Fibroblast of mammary gland (primary cell): ENCODE measurements at regions not wholly inside any gene's neighbourhood (a gene's known extent, or its start where the extent isn't known, plus 50 kb on each side); places are given as distances from the start of the nearest gene placed in this dataset.

Experiments
- DNase-seq: peaks from one replicate; pipeline ENCODE4 v3.0.0-alpha.2; 2010; ENCODE audit warnings: low read depth
- H3K4me3 ChIP-seq: 2 replicates; pipeline ENCODE4 v1.5.1; 2011; ENCODE audit warnings: low read depth, mild to moderate bottlenecking, low read length, moderate library complexity; ENCODE audit not compliant: control insufficient read depth
- CTCF ChIP-seq: conservative IDR thresholded peaks from 2 replicates; pipeline ENCODE4 v1.5.1; 2011; ENCODE audit warnings: low read depth, low read length, inconsistent platforms; ENCODE audit not compliant: control insufficient read depth, insufficient read depth

GRCh38 chr16:9262941-9263715 lies 171.7 kb downstream of the HAPSTR1 start:
- no peak for DNase-seq
- TF ChIP-seq CTCF = no peak

GRCh38 chr16:9264067-9264466 lies 172.6 kb downstream of the HAPSTR1 start:
- DNase-seq = no peak
- no peak overlapping the region for H3K4me3 ChIP-seq
- no peak for TF ChIP-seq CTCF

More at GRCh38 chr16:9262941-9263715, 171.7 kb downstream of the HAPSTR1 start:
- H3K4me3 ChIP-seq = no peak overlapping the region

- TF ChIP-seq CTCF = no peak
- no peak for DNase-seq
- no peak overlapping the region for H3K4me3 ChIP-seq
These were observed 177.0 kb downstream of the HAPSTR1 start for GRCh38 chr16:9268446-9268845.

- H3K4me3 ChIP-seq = no peak overlapping the region
- TF ChIP-seq CTCF = no peak
- no peak for DNase-seq
These were observed 179.0 kb downstream of the HAPSTR1 start for GRCh38 chr16:9270424-9270823.

- no peak for TF ChIP-seq CTCF
- no peak for DNase-seq
- no peak overlapping the region for H3K4me3 ChIP-seq
These were observed 179.5 kb downstream of the HAPSTR1 start for GRCh38 chr16:9270941-9271340.

- no peak for TF ChIP-seq CTCF
- DNase-seq = no peak
- no peak overlapping the region for H3K4me3 ChIP-seq
These were observed 180.4 kb downstream of the HAPSTR1 start for GRCh38 chr16:9271841-9272240.
